ENCODE measurements at regions not wholly inside any gene's neighbourhood (a gene's known extent, or its start where the extent isn't known, plus 50 kb on each side); places are given as distances from the start of the nearest gene placed in this dataset.

GRCh38 chr7:32137059-32137458, 66.9 kb upstream of the PDE1C start:
- no peak for DNase-seq (ENCODE audit: low read depth)
- TF ChIP-seq CTCF (conservative IDR thresholded peaks at IDR 0.05; ENCODE audit: low read depth, low read length): no peak
- H3K4me3 ChIP-seq (ENCODE audit: low read depth, low read length): no peak overlapping the region

GRCh38 chr7:32131091-32131490, 60.9 kb upstream of the PDE1C start:
- TF ChIP-seq CTCF (conservative IDR thresholded peaks at IDR 0.05; ENCODE audit: low read depth, low read length): no peak
- no peak overlapping the region for H3K4me3 ChIP-seq (ENCODE audit: low read depth, low read length)
- DNase-seq (ENCODE audit: low read depth): no peak

GRCh38 chr7:32126843-32127242, 56.6 kb upstream of the PDE1C start:
- no peak overlapping the region for H3K4me3 ChIP-seq (ENCODE audit: low read depth, low read length)
- no peak for TF ChIP-seq CTCF (conservative IDR thresholded peaks at IDR 0.05; ENCODE audit: low read depth, low read length)
- DNase-seq (ENCODE audit: low read depth): no peak
